Activated CD8-positive, alpha-beta memory T cell treated with anti-CD3 and anti-CD28 coated beads, Interleukin-2, amount 50 U/mL, for 24 hours (primary cell): ENCODE measurements at regions not wholly inside any gene's neighbourhood (a gene's known extent, or its start where the extent isn't known, plus 50 kb on each side); places are given as distances from the start of the nearest gene placed in this dataset.

Experiments used
- DNase-seq: peaks from one replicate; pipeline ENCODE4 v3.0.0-alpha.2; 2020; ENCODE audit errors: extremely low read depth

DNA sequence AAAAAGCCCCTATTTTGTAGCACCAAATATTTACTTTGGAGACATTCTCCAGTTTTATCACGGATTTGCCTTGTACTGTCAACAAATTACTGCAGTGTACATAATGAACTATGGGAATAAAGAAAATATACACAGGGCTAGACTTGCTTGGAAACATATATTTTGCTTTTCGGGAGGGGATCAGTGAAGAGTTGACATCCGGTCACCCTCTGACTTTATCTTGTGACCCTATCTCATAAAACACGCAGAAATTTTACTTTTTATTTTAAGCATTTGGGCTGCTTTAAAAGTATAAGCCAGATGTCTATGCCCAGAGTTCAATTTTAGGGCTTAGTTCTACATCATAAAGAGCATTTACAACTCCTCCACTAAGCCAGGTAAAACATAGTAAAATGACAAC lies 630.7 kb downstream of the TOX3 start:
- DNase-seq: no peak

DNA sequence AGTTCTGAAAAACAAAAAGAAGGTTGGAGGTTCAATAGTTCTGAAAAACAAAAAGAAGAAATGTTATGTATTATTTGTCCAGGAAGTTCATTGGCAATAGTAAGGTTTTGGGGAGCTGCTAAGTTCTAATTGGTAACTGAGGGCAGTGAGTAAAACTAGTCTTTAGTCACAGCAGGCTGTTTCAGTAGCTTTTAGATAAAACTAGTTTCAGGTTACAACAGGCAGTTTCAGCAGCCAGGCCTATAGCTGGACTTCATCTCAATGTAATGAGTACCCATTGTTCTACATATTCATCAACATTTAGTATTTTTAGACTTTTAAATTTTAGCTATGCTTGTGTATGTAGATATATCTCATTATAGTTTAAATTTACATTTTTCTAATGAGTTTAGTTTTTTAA lies 639.3 kb downstream of the TOX3 start:
- DNase-seq: no peak

DNA sequence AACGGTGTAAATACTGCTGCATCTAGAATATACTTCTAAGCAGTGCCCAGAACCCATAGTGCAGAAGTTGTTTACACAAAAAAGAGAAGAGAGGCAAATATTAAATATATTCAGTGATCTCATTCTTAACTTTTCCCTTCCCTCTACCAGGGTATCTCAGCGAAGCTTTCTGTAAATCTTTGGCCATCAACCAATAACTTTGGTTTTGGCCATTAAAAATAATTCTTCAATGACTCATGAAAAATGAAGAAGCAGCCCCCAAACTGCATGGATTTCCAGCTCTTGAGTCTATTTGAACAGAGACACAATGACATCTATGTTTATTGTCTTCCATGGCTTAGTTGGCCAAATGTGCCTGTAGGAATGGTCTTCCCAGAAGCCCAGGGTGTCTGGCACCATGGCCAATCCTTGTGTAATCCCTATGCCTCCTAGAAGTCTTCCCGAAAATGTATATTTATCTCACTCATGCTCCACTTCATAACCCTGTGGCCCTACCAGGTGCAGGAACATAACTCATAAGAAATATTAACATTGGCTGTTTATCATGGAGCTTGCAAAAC lies 646.6 kb downstream of the TOX3 start:
- DNase-seq: no peak

DNA sequence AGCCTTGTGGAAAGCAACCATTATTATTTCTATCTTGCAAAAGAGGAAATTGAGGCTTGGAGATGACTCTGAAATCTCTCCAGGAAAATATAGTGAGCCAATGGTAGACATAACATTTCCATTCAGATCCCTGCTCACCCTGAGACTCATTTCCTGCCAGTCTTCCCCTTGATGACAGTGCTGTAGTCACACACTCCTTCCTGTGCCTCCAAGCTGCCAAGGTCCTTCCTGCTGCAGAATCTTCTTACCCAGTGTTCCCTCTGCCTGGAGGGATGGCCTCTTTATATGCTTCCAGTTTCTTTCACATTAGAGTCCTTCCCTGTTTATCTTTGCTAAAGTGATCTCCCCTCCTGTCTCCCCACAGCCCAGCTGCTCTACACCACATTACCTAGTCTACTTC lies 648.1 kb downstream of the TOX3 start:
- DNase-seq: no peak

- no peak for DNase-seq
Measured at GRCh38 chr16:51896013-51896412, 650.9 kb downstream of the TOX3 start.

- DNase-seq: no peak
Measured at GRCh38 chr16:51892293-51893007, 654.5 kb downstream of the TOX3 start.

DNA sequence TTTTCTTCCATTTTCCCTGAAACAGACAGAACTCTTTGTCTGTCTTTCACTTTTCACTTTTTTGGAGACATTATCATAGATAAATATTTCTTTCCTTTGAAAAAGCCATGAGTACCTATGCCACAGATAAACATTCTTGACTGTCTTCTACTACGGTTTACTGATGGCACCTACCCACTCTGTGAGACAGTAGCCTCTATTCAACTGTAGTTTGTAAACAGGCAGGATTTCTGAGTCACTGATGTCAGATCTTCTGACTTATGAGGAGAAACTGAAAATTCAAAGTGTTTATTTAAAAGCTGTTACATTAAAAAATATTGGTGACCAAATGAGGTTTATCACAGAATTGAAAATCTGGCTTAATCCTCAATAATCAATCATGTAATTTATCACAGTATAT lies 658.4 kb downstream of the TOX3 start:
- no peak for DNase-seq

GRCh38 chr16:51888016-51888415 lies 658.9 kb downstream of the TOX3 start:
- no peak for DNase-seq

GRCh38 chr16:51886456-51886855 lies 660.5 kb downstream of the TOX3 start:
- no peak for DNase-seq

DNA sequence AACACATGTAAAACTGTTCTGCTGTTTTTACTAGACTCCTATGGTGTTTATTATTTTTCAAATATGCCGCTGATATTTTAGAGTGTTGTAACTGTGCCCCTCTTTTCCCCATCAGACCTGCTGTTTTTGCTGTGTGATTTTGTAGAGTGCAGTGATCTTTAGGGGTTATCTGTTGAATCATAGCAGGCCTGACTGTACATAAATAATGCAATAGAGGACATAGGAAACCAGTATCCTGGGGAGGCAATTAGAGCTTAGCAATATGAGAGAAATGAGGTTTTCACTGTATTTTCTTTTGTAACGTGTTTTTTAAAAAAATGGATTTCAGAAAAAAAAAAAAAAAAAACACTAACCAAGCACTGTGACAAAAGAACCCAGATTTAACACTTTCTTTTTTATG lies 662.2 kb downstream of the TOX3 start:
- no peak for DNase-seq

DNA sequence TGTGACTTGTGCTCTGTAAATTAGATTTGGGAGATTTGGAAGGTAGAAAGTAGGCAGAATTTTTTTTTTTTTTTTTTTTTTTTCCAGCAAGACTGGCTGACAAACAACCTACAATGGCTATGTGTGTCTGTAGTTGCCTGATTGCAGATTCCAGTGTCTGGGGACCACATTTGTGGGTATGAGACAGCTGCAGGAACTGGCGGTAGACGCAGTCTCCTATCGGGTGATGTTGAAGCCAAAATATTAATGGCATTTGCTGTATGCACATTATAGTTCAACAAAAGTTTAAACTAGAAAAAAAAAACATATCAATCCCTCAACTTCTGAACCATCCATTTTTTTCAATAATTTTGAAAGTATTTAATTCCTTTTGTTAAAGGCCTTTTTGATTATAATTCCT lies 665.2 kb downstream of the TOX3 start:
- DNase-seq: no peak

- DNase-seq: no peak
Measured at GRCh38 chr16:51880776-51881175, 666.2 kb downstream of the TOX3 start.

DNA sequence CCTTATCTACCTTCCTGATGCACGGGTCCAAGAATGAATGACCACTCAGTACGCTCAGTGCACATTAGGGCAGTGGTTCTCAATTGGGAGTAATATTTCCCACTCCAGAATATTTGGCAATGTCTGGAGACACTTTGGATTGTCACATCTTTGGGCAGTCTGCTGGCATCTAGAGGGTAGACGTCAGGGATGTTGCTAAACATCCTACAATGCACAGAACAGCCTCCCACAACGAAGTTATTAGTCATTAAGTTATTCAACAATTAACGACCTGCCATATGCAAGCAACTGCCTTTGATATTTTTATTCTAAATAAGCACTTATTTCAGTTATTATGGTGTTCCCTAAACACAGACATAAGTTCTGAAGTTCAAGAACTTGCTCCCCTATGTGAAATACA lies 669.3 kb downstream of the TOX3 start:
- no peak for DNase-seq

DNA sequence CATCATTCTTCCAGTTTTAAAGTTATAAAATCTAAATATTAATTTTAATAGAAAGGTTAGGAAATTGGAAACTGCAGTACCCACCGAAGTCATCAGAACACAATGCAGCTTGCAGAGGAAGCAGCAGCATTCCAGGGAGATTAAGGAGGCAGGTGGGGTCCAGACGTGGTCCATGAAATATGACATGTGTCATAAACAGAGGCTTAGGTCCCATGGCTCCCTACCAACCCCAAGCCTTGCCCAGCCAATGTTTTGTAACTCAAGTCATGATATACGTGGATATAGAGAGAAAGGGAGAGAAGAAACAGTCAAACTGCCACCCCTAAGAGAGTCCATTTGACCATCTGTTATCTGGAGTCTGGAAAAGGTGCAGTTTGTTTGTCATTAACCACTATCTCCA lies 670.0 kb downstream of the TOX3 start:
- DNase-seq: no peak

DNA sequence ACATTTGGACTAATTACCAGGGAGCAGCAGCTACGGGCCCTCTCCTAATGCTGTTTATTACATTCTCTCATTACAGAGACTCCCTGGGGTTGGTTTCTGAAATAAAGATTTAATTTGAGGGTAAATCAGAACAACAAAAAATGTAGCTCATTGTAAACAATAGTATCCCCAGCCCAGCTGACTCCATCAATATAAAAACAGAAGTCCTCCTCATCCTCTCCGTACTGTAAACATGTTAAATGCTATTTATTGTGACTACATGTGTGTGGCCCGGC lies 670.4 kb downstream of the TOX3 start:
- DNase-seq: no peak

DNA sequence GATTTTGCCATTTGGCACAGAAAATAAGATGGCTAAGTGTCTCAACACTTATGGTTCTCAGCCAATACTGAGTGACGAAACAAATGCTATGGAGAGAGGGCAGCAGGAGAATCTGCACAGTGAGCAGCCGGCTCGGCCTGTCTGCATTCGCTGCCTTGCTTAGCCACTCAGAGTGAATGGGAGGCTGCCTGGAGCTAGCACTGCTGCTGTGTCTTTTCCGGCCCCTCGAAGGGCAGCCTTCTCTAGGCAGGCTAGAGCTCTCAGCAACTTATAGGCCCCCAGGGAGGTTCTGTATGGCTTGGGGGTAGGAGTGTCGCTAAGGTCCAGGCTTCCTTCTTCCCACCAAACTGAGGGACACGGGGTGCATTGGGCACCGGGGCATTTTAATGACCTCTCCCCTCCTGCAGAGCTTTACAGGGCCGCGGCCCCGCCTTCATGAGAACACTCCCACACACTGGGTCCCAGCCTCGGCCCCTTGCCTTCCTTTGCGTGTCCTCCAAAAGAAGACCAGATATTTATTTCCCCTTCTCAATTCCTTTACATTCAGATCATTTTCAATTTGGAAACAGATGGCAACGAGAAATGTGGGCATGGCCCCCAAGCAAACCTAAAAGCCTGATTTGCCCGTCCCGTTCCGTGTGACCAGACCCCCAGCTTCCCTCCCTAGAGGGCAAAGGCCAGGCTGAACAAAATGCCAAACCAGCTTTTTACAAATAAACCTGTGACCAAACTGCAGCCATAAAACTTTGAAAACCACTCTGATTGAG lies 670.9 kb downstream of the TOX3 start:
- no peak for DNase-seq

DNA sequence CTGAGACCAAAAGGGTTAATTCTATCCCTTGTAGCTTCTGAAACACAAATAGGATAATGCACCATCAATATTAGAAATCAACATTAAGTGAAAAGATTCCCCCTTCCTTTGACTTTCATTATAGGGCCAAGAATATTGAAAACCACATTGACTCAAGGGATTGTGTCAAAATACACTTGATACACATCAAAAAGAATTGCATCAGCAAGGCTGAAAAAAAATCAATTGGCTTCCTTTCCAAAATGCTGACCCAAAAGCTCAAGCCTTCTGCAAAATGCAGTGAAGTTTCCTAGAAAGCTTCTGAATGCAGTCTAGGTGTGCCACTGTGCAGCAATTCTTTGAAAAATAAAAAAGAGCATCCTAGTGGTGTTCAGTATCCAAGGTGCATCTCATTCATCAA lies 674.4 kb downstream of the TOX3 start:
- DNase-seq: no peak

- no peak for DNase-seq
Measured at GRCh38 chr16:51870296-51870854, 676.6 kb downstream of the TOX3 start.

DNA sequence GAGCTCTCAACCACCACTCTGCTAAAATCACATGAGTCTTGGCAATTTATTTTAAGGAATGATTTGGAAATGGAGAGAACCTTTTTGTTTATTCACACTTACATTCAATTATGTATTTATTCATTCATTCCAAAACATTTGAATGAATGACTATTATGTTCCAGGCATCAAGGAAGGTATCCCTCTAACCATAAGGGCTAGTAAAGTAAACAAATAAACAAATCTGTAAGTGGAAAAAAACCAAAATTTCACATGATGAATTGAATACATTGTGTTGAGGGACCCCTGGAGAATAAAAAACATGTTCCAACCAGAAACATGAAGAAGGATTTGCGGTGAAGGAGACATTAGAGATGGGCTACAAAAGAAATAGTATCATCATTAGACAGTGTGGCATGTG lies 677.8 kb downstream of the TOX3 start:
- no peak for DNase-seq

GRCh38 chr16:51868631-51869030 lies 678.3 kb downstream of the TOX3 start:
- DNase-seq: no peak

- no peak for DNase-seq
Measured at GRCh38 chr16:51867386-51868065, 679.4 kb downstream of the TOX3 start.

GRCh38 chr16:51864575-51864974 lies 682.4 kb downstream of the TOX3 start:
- no peak for DNase-seq
